Brain pericyte (primary cell): ENCODE measurements at regions not wholly inside any gene's neighbourhood (a gene's known extent, or its start where the extent isn't known, plus 50 kb on each side); places are given as distances from the start of the nearest gene placed in this dataset.

Experiments used
- DNase-seq: peaks from one replicate; pipeline ENCODE4 v3.0.0-alpha.2; 2012; ENCODE audit warnings: low read depth, low spot score

GRCh38 chr14:49971156-49972130, 78.6 kb downstream of the ARF6 start:
- no peak for DNase-seq

GRCh38 chr14:49972131-49972671, 79.3 kb downstream of the ARF6 start:
- no peak for DNase-seq

GRCh38 chr14:49972823-49973222, 79.9 kb downstream of the ARF6 start:
- no peak for DNase-seq

- DNase-seq, result no peak
Measured at GRCh38 chr14:49975276-49975675, 82.4 kb downstream of the ARF6 start.

GRCh38 chr14:49975799-49976198, 82.9 kb downstream of the ARF6 start:
- no peak for DNase-seq

- no peak for DNase-seq
Measured at GRCh38 chr14:49977126-49977841, 84.4 kb downstream of the ARF6 start.

GRCh38 chr14:49980027-49980426, 87.1 kb downstream of the ARF6 start:
- DNase-seq, result no peak

GRCh38 chr14:49982082-49982481, 89.2 kb downstream of the ARF6 start:
- DNase-seq, result no peak

- DNase-seq, result no peak
Measured at GRCh38 chr14:49982501-49982951, 89.6 kb downstream of the ARF6 start.

GRCh38 chr14:49984424-49984823, 91.5 kb downstream of the ARF6 start:
- no peak for DNase-seq

GRCh38 chr14:49986343-49987014, 93.6 kb downstream of the ARF6 start:
- no peak for DNase-seq

- no peak for DNase-seq
Measured at GRCh38 chr14:49988080-49988990, 95.5 kb downstream of the ARF6 start.

GRCh38 chr14:49989966-49990365, 97.1 kb downstream of the ARF6 start:
- no peak for DNase-seq

GRCh38 chr14:49991491-49991890, 98.6 kb downstream of the ARF6 start:
- no peak for DNase-seq

GRCh38 chr14:49992036-49992435, 99.2 kb downstream of the ARF6 start:
- DNase-seq, result no peak

GRCh38 chr14:49992448-49992847, 99.6 kb downstream of the ARF6 start:
- no peak for DNase-seq

- no peak for DNase-seq
Measured at GRCh38 chr14:49992901-49993339, 100.0 kb downstream of the ARF6 start.

- DNase-seq, result no peak
Measured at GRCh38 chr14:49993565-49993964, 100.7 kb downstream of the ARF6 start.

GRCh38 chr14:49994951-49995561, 102.2 kb downstream of the ARF6 start:
- no peak for DNase-seq

GRCh38 chr14:49997991-49998390, 105.1 kb downstream of the ARF6 start:
- DNase-seq, result no peak
